Lower leg skin (tissue), 4 donors: ENCODE measurements at regions not wholly inside any gene's neighbourhood (a gene's known extent, or its start where the extent isn't known, plus 50 kb on each side); places are given as distances from the start of the nearest gene placed in this dataset.

Source experiments
- DNase-seq, 2 donors: peaks; one replicate each; pipeline ENCODE4 v3.0.0-alpha.2; 2019; ENCODE audit warnings: low spot score in 2 of 2
- H3K4me3 ChIP-seq: fragments of 200-600 bp; sonication (generic); 2 replicates; pipeline ENCODE4 v1.5.1; 2017; ENCODE audit warnings: mild to moderate bottlenecking, low read depth; ENCODE audit not compliant: poor library complexity, severe bottlenecking
- CTCF ChIP-seq, 3 donors: fragments of 450-650 bp; IDR thresholded peaks; one replicate each; pipeline ENCODE4 v1.5.1; 2016; ENCODE audit warnings: antibody characterized with exemption in 3 of 3, mild to moderate bottlenecking in 3 of 3, moderate library complexity in 2 of 3
- POLR2A ChIP-seq, 2 donors: fragments of 450-650 bp; IDR thresholded peaks; one replicate each; pipeline ENCODE4 v1.6.1; 2016 to 2017; ENCODE audit warnings: antibody characterized with exemption in 2 of 2, mild to moderate bottlenecking in 1 of 2, moderate library complexity in 1 of 2
- WGBS, 2 donors: methylation state at CpG; one replicate each; pipeline ENCODE4 v1.1.5; 2018; 5-methylcytosine and 5-hydroxymethylcytosine counted together
- intact Hi-C: fragments of 100-400 bp; cut with DNase I; formaldehyde crosslinking; loops from one replicate; pipeline ENCODE4 v1.15.0; 2023; ENCODE audit warnings: low total_unique reads

GRCh38 chr6:44047801-44048200 is 79.5 kb downstream of the MRPL14 start:
- WGBS, 2 donors = 61 to 83% methylated on average over 3 of the region's 3 CpGs
- intact Hi-C loops = no loop called here
- no peak for DNase-seq
- H3K4me3 ChIP-seq = no peak overlapping the region
- TF ChIP-seq POLR2A (IDR thresholded peaks at IDR 0.05) (no peak), CTCF (IDR thresholded peaks at IDR 0.05) (no peak)

GRCh38 chr6:44047179-44047546 is 80.1 kb downstream of the MRPL14 start:
- DNase-seq = no peak
- H3K4me3 ChIP-seq = no peak overlapping the region
- WGBS, 2 donors = 50 to 59% methylated on average over 2 of the region's 2 CpGs
- TF ChIP-seq POLR2A (IDR thresholded peaks at IDR 0.05) = no peak
- no peak for TF ChIP-seq CTCF (IDR thresholded peaks at IDR 0.05)
- intact Hi-C loops = no loop called here

- no peak for DNase-seq
- WGBS, 2 donors = 55 to 62% methylated on average over 6 of the region's 6 CpGs
- TF ChIP-seq POLR2A (IDR thresholded peaks at IDR 0.05) (no peak), CTCF (IDR thresholded peaks at IDR 0.05) (no peak)
- intact Hi-C loops = no loop called here
- no peak overlapping the region for H3K4me3 ChIP-seq
Observed at GRCh38 chr6:44046516-44047178, 80.6 kb downstream of the MRPL14 start.

- intact Hi-C loops = no loop called here
- WGBS, 2 donors = 18 to 23% methylated on average over 1 of the region's 1 CpG
- TF ChIP-seq CTCF (IDR thresholded peaks at IDR 0.05) = no peak
- no peak for TF ChIP-seq POLR2A (IDR thresholded peaks at IDR 0.05)
- no peak overlapping the region for H3K4me3 ChIP-seq
- DNase-seq = no peak
Observed at GRCh38 chr6:44045672-44046015, 81.6 kb downstream of the MRPL14 start.

- TF ChIP-seq POLR2A (IDR thresholded peaks at IDR 0.05) (no peak), CTCF (IDR thresholded peaks at IDR 0.05) (no peak)
- H3K4me3 ChIP-seq = no peak overlapping the region
- 93 to 97% methylated on average over 2 of the region's 2 CpGs for WGBS, 2 donors
- intact Hi-C loops = no loop called here
- no peak for DNase-seq
Observed at GRCh38 chr6:44044940-44045671, 82.1 kb downstream of the MRPL14 start.

- TF ChIP-seq CTCF (IDR thresholded peaks at IDR 0.05) (no peak), POLR2A (IDR thresholded peaks at IDR 0.05) (no peak)
- 66 to 69% methylated on average over 6 of the region's 6 CpGs for WGBS, 2 donors
Observed at GRCh38 chr6:44044154-44044539, 83.1 kb downstream of the MRPL14 start.

More at GRCh38 chr6:44044154-44044539, 83.1 kb downstream of the MRPL14 start:
- no peak overlapping the region for H3K4me3 ChIP-seq
- intact Hi-C loops = no loop called here
- DNase-seq = no peak
